ENCODE measurements at regions not wholly inside any gene's neighbourhood (a gene's known extent, or its start where the extent isn't known, plus 50 kb on each side); places are given as distances from the start of the nearest gene placed in this dataset.

GRCh38 chr1:164477343-164477742 is 81.6 kb upstream of the PBX1 start:
- TF ChIP-seq CTCF (IDR thresholded peaks at IDR 0.05) (no peak), POLR2A (IDR thresholded peaks at IDR 0.05) (no peak)
- H3K27me3 ChIP-seq: no peaks in the 10 kb centered on the region
- H3K9me3 ChIP-seq: no peaks in the 10 kb centered on the region
- no peaks in the 10 kb centered on the region for H3K4me1 ChIP-seq
- H3K4me3 ChIP-seq: no peak overlapping the region
- intact Hi-C loops (cut with DNase I; ENCODE audit: low total_unique reads): no loop called here
- no peak for DNase-seq
- H3K36me3 ChIP-seq (ENCODE audit: low read depth, missing control alignments): no peaks in the 10 kb centered on the region
- 91 to 95% methylated on average over 4 of the region's 4 CpGs for WGBS, 2 donors
- no peak overlapping the region for H3K27ac ChIP-seq

GRCh38 chr1:164479242-164479641 is 79.7 kb upstream of the PBX1 start:
- intact Hi-C loops (cut with DNase I; ENCODE audit: low total_unique reads): no loop called here
- no peak for DNase-seq
- 58 to 79% methylated on average over 1 of the region's 1 CpG for WGBS, 2 donors

GRCh38 chr1:164480285-164480907 is 78.6 kb upstream of the PBX1 start:
- H3K4me3 ChIP-seq: no peak overlapping the region
- H3K36me3 ChIP-seq (ENCODE audit: low read depth, missing control alignments): no peaks in the 10 kb centered on the region
- no peaks in the 10 kb centered on the region for H3K9me3 ChIP-seq
- no peak overlapping the region for H3K27ac ChIP-seq
- intact Hi-C loops (cut with DNase I; ENCODE audit: low total_unique reads): no loop called here
- no peaks in the 10 kb centered on the region for H3K27me3 ChIP-seq
- H3K4me1 ChIP-seq: no peaks in the 10 kb centered on the region
- WGBS, 2 donors: 95 to 100% methylated on average over 1 of the region's 1 CpG
- DNase-seq: no peak
- TF ChIP-seq POLR2A (IDR thresholded peaks at IDR 0.05) (no peak), CTCF (IDR thresholded peaks at IDR 0.05) (no peak)

More at GRCh38 chr1:164479242-164479641, 79.7 kb upstream of the PBX1 start:
- no peaks in the 10 kb centered on the region for H3K9me3 ChIP-seq
- H3K36me3 ChIP-seq (ENCODE audit: low read depth, missing control alignments): no peaks in the 10 kb centered on the region
- H3K27me3 ChIP-seq: no peaks in the 10 kb centered on the region
- no peaks in the 10 kb centered on the region for H3K4me1 ChIP-seq
- no peak overlapping the region for H3K27ac ChIP-seq
- no peak overlapping the region for H3K4me3 ChIP-seq
- TF ChIP-seq POLR2A (IDR thresholded peaks at IDR 0.05): no peak
- no peak for TF ChIP-seq CTCF (IDR thresholded peaks at IDR 0.05)

DNA sequence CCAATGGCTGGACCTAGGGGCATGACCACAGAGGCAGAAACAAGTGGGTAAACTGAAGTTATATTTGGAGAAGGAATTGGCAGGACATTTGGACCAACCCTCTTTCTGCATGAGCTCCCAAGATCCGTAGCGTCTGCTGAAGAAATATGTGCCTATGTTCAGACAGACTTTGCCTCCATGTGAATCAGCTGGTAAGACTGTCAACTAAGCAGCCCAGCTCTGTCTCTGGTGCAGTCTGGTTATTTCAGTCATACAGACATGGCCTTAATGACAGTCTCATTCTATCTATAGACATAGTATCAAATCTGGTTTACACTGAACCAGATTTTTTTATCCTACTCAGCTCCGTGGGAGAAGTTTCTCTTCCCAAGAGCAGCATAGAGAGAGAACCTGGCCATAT is 63.1 kb upstream of the PBX1 start:
- Histone ChIP-seq H3K36me3 (ENCODE audit: low read depth, missing control alignments) (no peaks in the 10 kb centered on the region), H3K4me3 (no peak overlapping the region), H3K9me3 (no peaks in the 10 kb centered on the region), H3K27me3 (no peaks in the 10 kb centered on the region), H3K4me1 (no peaks in the 10 kb centered on the region), H3K27ac (no peak overlapping the region)
- no peak for DNase-seq
- WGBS, 2 donors: 77 to 82% methylated on average over 3 of the region's 3 CpGs
- TF ChIP-seq CTCF (IDR thresholded peaks at IDR 0.05) (no peak), POLR2A (IDR thresholded peaks at IDR 0.05) (no peak)
- intact Hi-C loops (cut with DNase I; ENCODE audit: low total_unique reads): no loop called here

- no peak for DNase-seq
Measured at GRCh38 chr1:164498792-164499191, 60.2 kb upstream of the PBX1 start.

More at GRCh38 chr1:164498792-164499191, 60.2 kb upstream of the PBX1 start:
- Histone ChIP-seq H3K4me3 (no peak overlapping the region), H3K36me3 (ENCODE audit: low read depth, missing control alignments) (no peaks in the 10 kb centered on the region), H3K4me1 (no peaks in the 10 kb centered on the region), H3K9me3 (no peaks in the 10 kb centered on the region), H3K27me3 (no peaks in the 10 kb centered on the region), H3K27ac (no peak overlapping the region)
- WGBS, 2 donors: 61 to 71% methylated on average over 2 of the region's 2 CpGs
- no peak for TF ChIP-seq CTCF (IDR thresholded peaks at IDR 0.05)
- no peak for TF ChIP-seq POLR2A (IDR thresholded peaks at IDR 0.05)
- intact Hi-C loops (cut with DNase I; ENCODE audit: low total_unique reads): no loop called here

Data from testis (tissue), 2 donors.